GM23338 (cell line): ENCODE measurements at regions not wholly inside any gene's neighbourhood (a gene's known extent, or its start where the extent isn't known, plus 50 kb on each side); places are given as distances from the start of the nearest gene placed in this dataset.

Experiments
- ATAC-seq: fragments of 200-7000 bp; cut with Tn5 transposase; 3 replicates; pipeline ENCODE4 v1.9.1; 2020
- DNase-seq: peaks from one replicate; pipeline ENCODE4 v3.0.0-alpha.2; 2015; ENCODE audit warnings: low spot score
- H2AFZ ChIP-seq: fragments of 200-600 bp; sonication (generic); 2 replicates; pipeline ENCODE4 v1.8.0; 2016; ENCODE audit warnings: antibody characterized with exemption, mild to moderate bottlenecking, moderate library complexity
- H3F3A ChIP-seq: fragments of 200-600 bp; sonication (generic); replicated peaks from 2 replicates; pipeline ENCODE4 v1.8.0; 2017; ENCODE audit warnings: antibody characterized with exemption, mixed run types, low read depth
- H3K27ac ChIP-seq: fragments of 200-600 bp; sonication (generic); 2 replicates; pipeline ENCODE4 v1.6.1; 2016; ENCODE audit warnings: low read depth
- H3K27me3 ChIP-seq: fragments of 200-600 bp; sonication (generic); 2 replicates; pipeline ENCODE4 v1.8.0; 2016; ENCODE audit warnings: mild to moderate bottlenecking, mixed run types, moderate library complexity; ENCODE audit not compliant: insufficient read depth
- H3K36me3 ChIP-seq: fragments of 200-600 bp; sonication (generic); 2 replicates; pipeline ENCODE4 v1.8.0; 2016; ENCODE audit warnings: mild to moderate bottlenecking; ENCODE audit not compliant: insufficient read depth
- H3K4me1 ChIP-seq: fragments of 200-600 bp; sonication (generic); 2 replicates; pipeline ENCODE4 v1.8.0; 2016; ENCODE audit warnings: mild to moderate bottlenecking, moderate library complexity; ENCODE audit not compliant: insufficient read depth
- H3K4me2 ChIP-seq: fragments of 200-600 bp; sonication (generic); 2 replicates; pipeline ENCODE4 v1.7.1; 2017; ENCODE audit warnings: mixed run types
- H3K4me3 ChIP-seq: fragments of 200-600 bp; sonication (generic); 2 replicates; pipeline ENCODE4 v1.6.1; 2016; ENCODE audit warnings: mixed run types
- H3K79me2 ChIP-seq: fragments of 200-600 bp; sonication (generic); replicated peaks from 2 replicates; pipeline ENCODE4 v1.8.0; 2017; ENCODE audit warnings: mild to moderate bottlenecking; ENCODE audit not compliant: insufficient read depth
- H3K9me2 ChIP-seq: fragments of 200-600 bp; sonication (generic); 2 replicates; pipeline ENCODE4 v1.8.0; 2017; ENCODE audit not compliant: insufficient read depth
- H4K20me1 ChIP-seq: fragments of 200-600 bp; sonication (generic); replicated peaks from 2 replicates; pipeline ENCODE4 v1.8.0; 2017; ENCODE audit warnings: mild to moderate bottlenecking; ENCODE audit not compliant: insufficient read depth
- H3K27ac Mint-ChIP-seq: 2 replicates; pipeline ENCODE4 v1.8.0; 2020; ENCODE audit warnings: inconsistent platforms, mild to moderate bottlenecking, moderate library complexity, mixed read lengths
- H3K27me3 Mint-ChIP-seq: 3 replicates; pipeline ENCODE4 v1.8.0; 2022; ENCODE audit warnings: low read depth, mild to moderate bottlenecking, moderate library complexity, mixed read lengths, inconsistent platforms; ENCODE audit not compliant: insufficient read depth, poor library complexity
- H3K36me3 Mint-ChIP-seq: 3 replicates; pipeline ENCODE4 v1.8.0; 2021; ENCODE audit warnings: low read depth, mild to moderate bottlenecking, inconsistent platforms, moderate library complexity, mixed read lengths
- H3K4me1 Mint-ChIP-seq: 3 replicates; pipeline ENCODE4 v1.8.0; 2020; ENCODE audit warnings: mild to moderate bottlenecking, inconsistent platforms, mixed read lengths
- H3K4me3 Mint-ChIP-seq: 3 replicates; pipeline ENCODE4 v1.8.0; 2021; ENCODE audit warnings: moderate library complexity, mild to moderate bottlenecking, inconsistent platforms, mixed read lengths
- H3K9me3 Mint-ChIP-seq: 3 replicates; pipeline ENCODE4 v1.8.0; 2020; ENCODE audit warnings: moderate library complexity, mild to moderate bottlenecking, inconsistent platforms, mixed read lengths
- CREB1 ChIP-seq: fragments of 250-450 bp; sonication (Bioruptor Pico); IDR thresholded peaks from 2 replicates; pipeline ENCODE4 v1.5.0; 2020; ENCODE audit warnings: low read depth, mild to moderate bottlenecking, moderate library complexity
- CTCF ChIP-seq, 2 experiments: fragments of 200-600 bp in 1 of 2; sonication (generic) in 1 of 2; conservative IDR thresholded peaks; 2 replicates each; pipeline versions ENCODE4 v1.5.1 to v1.6.1; 2016 to 2017; ENCODE audit warnings: antibody characterized with exemption in 2 of 2, low read depth in 2 of 2, mild to moderate bottlenecking in 2 of 2, moderate library complexity in 1 of 2
- EZH2 ChIP-seq: fragments of 200-600 bp; sonication (generic); IDR thresholded peaks from one replicate; pipeline ENCODE4 v1.8.0; 2017; ENCODE audit warnings: antibody characterized with exemption, mild to moderate bottlenecking, low read depth; ENCODE audit not compliant: unreplicated experiment
- EZH2phosphoT487 ChIP-seq: fragments of 200-600 bp; sonication (generic); IDR thresholded peaks from one replicate; pipeline ENCODE4 v1.8.1; 2018; ENCODE audit warnings: antibody characterized with exemption; ENCODE audit not compliant: unreplicated experiment
- JUNB ChIP-seq: IDR thresholded peaks from one replicate; pipeline ENCODE4 v1.6.1; 2016; ENCODE audit warnings: antibody characterized with exemption; ENCODE audit not compliant: unreplicated experiment
- NANOG ChIP-seq: IDR thresholded peaks from 2 replicates; pipeline ENCODE4 v1.6.1; 2016; ENCODE audit warnings: antibody characterized with exemption, borderline replicate concordance
- POLR2AphosphoS5 ChIP-seq: IDR thresholded peaks from 2 replicates; pipeline ENCODE4 v1.6.1; 2016; ENCODE audit warnings: antibody characterized with exemption, low read depth
- ZNF114 ChIP-seq: fragments of 250-450 bp; sonication (Bioruptor Pico); IDR thresholded peaks from 2 replicates; pipeline ENCODE4 v1.5.0; 2020; ENCODE audit warnings: mild to moderate bottlenecking, moderate library complexity
- ZNF331 ChIP-seq: fragments of 250-450 bp; sonication (Bioruptor Pico); IDR thresholded peaks from 2 replicates; pipeline ENCODE4 v1.5.0; 2020; ENCODE audit warnings: low read depth, mild to moderate bottlenecking, moderate library complexity
- ZNF462 ChIP-seq: fragments of 250-450 bp; sonication (Bioruptor Pico); IDR thresholded peaks from 2 replicates; pipeline ENCODE4 v1.5.0; 2020; ENCODE audit warnings: mild to moderate bottlenecking, moderate library complexity

DNA sequence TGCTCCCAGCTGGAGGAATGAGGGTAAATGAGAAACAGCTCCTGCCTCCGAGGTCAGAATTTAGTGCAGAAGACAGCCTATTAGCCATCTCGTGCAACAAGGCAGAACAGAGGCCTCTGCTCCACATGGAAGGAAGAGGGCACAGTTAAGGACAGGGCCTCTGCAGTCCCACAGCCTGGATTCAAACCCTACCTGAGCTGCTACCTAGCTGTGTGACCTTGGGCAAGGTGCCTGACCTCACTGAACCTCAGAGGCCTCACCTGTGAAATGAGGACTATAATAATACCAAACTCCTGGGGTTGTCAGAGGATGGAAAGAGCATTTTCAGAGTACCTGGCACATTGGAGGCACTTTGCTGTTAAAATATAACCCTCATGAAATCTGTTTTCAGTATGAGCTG is 285.7 kb upstream of the CTNNB1 start (continued):
- TF ChIP-seq ZNF462: no peak
- TF ChIP-seq POLR2AphosphoS5: no peak
- TF ChIP-seq ZNF114: no peak

- Mint-ChIP-seq H3K4me1 (peaks cover 7% of the 10 kb centered on the region; the same call in 2 of the 3 replicates), H3K27me3 (peaks cover 3% of the 10 kb centered on the region), H3K9me3 (no peaks in the 10 kb centered on the region), H3K27ac (no peak overlapping the region), H3K36me3 (no peaks in the 10 kb centered on the region), H3K4me3 (no peak overlapping the region)
- Histone ChIP-seq H4K20me1 (no peaks in the 10 kb centered on the region), H3K9me2 (peaks cover 9% of the 10 kb centered on the region; the same call in 1 of the 2 replicates), H3K4me3 (no peak overlapping the region), H3K27ac (no peak overlapping the region), H2AFZ (no peak overlapping the region), H3K36me3 (no peaks in the 10 kb centered on the region), H3K4me1 (peaks cover 10% of the 10 kb centered on the region), H3K4me2 (no peak overlapping the region), H3K27me3 (no peaks in the 10 kb centered on the region), H3F3A (no peaks in the 10 kb centered on the region), H3K79me2 (no peaks in the 10 kb centered on the region)
- ATAC-seq: no peak
- DNase-seq: no peak
- no peak for TF ChIP-seq NANOG
Observed at GRCh38 chr3:40914475-40914874, 284.8 kb upstream of the CTNNB1 start.

GRCh38 chr3:40915346-40915865 is 283.9 kb upstream of the CTNNB1 start:
- H4K20me1 ChIP-seq: no peaks in the 10 kb centered on the region
- H3K9me2 ChIP-seq: peaks cover 9% of the 10 kb centered on the region; the same call in 1 of the 2 replicates
- no peaks in the 10 kb centered on the region for H3K27me3 ChIP-seq
- no peaks in the 10 kb centered on the region for H3K36me3 ChIP-seq
- H2AFZ ChIP-seq: no peak overlapping the region
- no peak overlapping the region for H3K27ac Mint-ChIP-seq
- peaks cover 3% of the 10 kb centered on the region for H3K27me3 Mint-ChIP-seq
- H3K9me3 Mint-ChIP-seq: no peaks in the 10 kb centered on the region
- no peak overlapping the region for H3K4me3 Mint-ChIP-seq
- no peak overlapping the region for H3K27ac ChIP-seq
- no peak overlapping the region for H3K4me3 ChIP-seq
- H3K4me1 ChIP-seq: peaks cover 17% of the 10 kb centered on the region
- ATAC-seq (no peak), DNase-seq (no peak)
- H3K79me2 ChIP-seq: no peaks in the 10 kb centered on the region
- H3F3A ChIP-seq: no peaks in the 10 kb centered on the region
- no peak overlapping the region for H3K4me2 ChIP-seq
- peaks cover 16% of the 10 kb centered on the region for H3K4me1 Mint-ChIP-seq
- H3K36me3 Mint-ChIP-seq: no peaks in the 10 kb centered on the region
- TF ChIP-seq ZNF331 (CRISPR knock-in tag) (no peak), JUNB (no peak), CREB1 (CRISPR knock-in tag) (no peak), ZNF114 (no peak), EZH2phosphoT487 (no peak), CTCF (conservative IDR thresholded peaks at IDR 0.05; ENCODE audit: low read depth in 2 of 2) (no peak), EZH2 (no peak)
